HG03139 (cell line): ENCODE measurements at regions not wholly inside any gene's neighbourhood (a gene's known extent, or its start where the extent isn't known, plus 50 kb on each side); places are given as distances from the start of the nearest gene placed in this dataset.
"Not testable (repeated sequence)": the region's sequence is repeated elsewhere in the genome, so short reads cannot be mapped to it uniquely, and the experiment has no call there.

Experiments
- ATAC-seq: cut with Tn5 transposase; IDR thresholded peaks from one replicate; pipeline ENCODE4 v1.9.1; 2021; ENCODE audit not compliant: unreplicated experiment

DNA sequence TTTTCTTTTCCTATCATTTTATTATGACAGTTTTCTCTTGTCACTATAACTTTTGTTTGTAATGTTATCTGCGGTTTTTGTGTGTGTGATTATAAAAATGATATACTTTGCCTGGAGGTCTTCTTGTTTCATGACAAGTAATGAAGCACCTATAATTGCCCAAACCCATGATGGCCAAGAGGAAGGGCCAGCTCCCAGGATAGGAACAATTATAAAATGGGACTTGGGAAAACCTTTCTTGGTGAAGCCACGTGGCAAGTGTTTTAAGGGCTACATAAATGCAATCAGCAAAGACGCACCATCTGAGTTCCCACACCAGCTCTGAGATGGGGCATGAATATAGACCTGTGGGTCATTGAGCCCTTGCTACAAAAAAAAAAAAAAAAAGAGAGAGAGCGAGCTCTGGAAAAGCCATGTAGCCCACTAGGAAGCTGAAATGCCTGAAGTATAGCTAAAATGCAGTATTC is 462.6 kb upstream of the RUNX1 start:
- ATAC-seq, result no peak

DNA sequence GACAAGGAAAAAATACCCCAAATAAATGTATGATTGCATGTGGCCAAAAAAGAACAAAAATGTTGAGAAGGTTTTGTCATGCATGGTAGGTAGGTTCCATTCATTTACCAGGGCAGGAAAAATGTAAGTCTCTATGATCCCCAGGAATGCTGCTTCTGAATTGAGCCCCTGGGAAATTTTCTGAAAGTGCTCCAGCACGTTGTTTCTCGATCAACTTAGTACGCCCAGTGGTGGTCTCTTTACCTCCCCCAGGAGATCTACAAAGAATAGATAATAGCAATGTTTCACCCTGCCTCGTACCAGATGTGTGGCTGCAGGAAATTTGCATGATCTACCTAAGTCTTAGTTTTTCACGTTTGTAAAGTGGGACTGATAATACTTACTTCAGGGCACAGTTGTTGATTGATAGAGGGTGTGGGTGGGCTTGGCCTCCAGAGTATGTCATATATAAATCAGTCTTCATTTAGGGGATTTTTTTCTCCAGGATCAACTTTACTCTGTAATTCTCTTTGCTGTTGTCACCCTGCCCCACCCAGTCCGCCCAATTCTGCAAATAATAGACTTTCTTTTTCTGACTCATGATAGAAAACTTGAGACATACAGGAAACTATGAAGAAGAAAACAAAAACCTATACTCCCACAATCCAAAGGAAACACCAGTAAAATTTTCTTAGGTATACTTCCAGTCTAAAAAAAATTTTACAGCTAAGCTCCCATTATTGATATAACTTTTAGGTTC is 462.0 kb upstream of the RUNX1 start:
- no peak for ATAC-seq

DNA sequence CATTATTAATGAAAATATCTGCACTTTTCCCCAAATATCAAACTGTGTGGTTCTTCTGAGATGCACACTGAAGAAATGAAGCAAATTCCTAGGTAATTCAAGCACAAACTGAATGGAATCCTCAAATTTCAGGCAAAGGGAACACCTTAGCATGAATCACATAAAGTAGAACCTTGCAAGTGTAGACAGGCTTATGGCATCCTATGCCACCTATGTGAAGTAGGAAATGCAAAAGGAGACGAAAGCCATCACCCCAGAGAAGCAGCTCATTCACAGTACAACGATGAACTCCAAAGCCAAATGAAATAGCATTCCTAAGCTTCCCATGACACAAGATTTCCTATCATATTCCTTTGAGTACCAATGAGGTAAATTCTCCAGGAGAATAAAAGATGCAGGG is 461.2 kb upstream of the RUNX1 start:
- no peak for ATAC-seq

DNA sequence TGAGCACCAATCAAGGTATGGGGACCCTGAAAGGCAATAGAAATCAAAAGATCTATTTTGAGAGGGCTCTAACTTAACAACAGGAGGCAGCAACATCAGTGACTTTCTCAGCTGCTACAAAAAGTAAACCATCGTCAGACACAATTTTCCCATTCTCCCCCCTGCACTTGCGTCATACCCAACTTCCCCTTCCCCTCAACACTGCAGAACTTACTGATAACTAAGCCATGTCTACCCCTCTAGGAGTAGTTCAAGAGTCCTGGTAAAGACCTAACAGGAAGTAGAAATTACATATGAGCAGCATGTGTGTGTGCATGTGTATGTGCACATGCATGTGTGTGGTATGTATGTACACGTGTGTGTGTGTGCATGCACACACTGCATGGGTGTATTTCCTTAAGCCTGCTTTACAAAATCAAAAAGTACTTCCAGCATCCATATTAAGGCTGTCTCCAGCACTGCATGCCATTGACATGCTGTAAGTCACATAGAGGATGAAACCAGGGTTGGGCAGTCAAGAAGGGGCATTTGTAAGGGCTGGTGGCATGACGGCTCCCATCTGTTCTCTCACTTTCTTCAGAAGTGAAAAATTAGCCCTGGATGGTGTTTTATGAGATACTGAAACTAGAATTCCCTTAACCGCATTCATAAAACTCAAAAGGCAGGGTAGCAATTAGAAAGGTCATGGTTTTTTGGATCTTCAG is 460.1 kb upstream of the RUNX1 start:
- no peak for ATAC-seq

DNA sequence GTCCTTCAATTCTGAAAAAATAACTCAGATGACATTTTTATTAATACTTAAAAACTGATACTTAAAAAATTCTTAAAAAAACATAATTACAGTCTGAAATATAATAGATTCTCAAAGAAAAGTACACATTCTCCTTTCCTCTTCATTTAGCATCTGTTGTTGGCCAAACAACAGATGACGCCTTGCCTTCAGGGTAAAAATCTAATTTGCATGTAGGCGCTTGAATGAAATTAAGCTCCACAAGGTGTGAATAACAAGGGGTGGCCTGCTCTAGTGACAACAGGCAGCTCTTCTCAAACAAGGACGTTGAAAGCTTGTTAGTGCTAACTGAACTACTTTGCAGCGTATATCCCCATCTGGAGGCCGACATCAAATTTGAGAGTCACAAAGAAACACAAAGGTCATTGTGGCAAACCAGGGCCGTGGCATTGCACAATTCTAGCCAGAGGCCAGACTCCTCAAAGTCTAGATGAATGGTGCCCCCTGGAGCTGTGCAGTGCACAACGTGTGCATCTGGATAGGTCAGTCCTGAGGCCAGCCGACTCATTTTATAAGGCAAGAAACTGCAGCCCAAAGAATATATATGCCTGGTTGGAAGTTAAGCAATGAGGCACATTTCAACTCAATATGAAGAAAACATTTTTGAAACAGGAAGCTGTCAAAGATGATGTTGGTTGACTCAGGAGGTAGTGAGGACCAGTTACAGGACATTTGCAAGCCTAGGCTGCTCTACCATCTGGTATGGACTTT is 459.2 kb upstream of the RUNX1 start:
- no peak for ATAC-seq

DNA sequence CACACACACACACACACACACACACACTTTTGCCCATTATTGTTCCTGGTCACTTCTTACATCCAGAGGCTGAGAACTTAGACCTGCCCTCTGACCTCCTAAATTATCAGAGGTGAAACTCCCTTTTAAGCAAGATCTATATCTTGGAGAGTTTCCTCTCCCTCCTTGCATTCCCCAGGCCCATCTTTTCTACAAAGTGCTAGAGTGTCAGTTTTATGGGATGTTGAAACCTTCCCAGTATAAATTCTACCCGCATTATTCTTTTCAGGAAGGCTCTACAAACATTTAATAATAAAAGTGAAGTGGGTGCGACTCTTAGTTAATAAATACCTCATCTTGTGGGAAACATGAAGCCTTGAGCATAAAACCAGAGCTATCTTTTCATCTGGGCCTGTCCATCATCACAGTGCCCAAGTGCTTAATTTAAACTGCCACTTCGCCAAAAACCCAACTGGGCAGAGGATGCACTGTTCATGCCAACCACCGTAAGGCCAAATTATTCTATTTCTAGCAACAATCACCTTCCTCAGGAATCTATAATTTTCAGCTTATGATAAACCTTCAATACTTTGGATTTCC is 458.2 kb upstream of the RUNX1 start:
- no peak for ATAC-seq

DNA sequence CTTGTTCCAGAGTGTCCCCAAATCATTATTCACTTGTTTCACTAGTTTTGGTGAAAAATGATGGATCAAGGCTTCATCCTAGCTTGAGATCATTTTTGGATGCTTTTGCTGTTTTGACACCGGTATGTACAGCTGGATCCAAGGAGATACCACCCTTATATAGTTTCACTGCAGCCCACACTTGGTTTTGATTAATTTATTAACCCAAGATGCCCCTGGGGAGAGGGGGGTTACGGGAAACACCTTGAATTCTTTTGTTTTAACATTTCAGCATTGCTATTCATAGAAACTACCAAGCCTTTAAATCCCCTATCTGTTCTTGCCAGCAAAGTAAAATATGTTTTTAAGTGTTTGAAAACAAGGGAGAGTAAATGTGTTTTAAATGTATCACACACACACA is 457.7 kb upstream of the RUNX1 start:
- ATAC-seq, result no peak

DNA sequence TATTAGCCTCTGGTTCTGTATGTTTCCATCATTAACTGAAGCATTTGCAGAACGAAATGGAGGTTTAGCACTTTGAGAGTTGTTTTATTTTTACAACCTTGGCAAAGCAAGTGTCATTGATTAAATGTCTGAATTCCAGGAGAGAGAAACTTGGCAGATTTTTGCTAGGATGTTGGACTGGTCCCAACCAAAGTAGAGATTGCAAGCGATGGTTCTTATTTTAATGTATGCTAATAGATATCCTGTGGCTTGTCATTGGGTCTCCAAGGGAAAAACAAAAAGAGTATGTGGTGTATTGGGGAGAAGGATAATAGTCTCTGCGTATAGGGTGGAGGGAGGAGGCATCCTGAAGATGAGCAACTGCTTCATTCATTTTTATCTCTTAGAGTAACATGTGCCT is 457.2 kb upstream of the RUNX1 start:
- no peak for ATAC-seq

DNA sequence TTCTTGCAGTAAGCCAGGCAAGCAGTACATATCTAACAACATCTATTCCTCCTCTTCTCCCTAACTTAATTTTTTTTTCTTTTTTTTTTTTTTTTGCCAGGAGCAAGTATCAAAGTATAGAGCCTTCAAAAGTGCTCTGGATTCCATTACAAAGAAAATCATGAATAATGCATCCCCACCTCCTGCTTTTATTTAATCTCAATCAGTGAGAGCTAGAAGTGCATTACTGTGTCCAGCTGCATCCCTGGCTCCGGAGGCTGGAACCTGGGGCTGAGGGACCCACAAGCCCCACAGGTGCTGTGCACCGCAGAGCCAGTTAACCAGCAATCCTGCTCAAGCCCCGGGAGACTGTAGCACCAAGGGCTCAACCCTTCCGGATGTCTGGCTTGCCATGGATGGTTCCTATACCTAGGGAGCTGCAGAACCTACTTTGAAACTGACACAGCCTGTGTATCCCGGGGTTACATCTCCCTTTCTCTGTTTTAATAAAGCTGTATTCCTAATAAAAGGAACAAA is 455.9 kb upstream of the RUNX1 start:
- ATAC-seq, result no peak

DNA sequence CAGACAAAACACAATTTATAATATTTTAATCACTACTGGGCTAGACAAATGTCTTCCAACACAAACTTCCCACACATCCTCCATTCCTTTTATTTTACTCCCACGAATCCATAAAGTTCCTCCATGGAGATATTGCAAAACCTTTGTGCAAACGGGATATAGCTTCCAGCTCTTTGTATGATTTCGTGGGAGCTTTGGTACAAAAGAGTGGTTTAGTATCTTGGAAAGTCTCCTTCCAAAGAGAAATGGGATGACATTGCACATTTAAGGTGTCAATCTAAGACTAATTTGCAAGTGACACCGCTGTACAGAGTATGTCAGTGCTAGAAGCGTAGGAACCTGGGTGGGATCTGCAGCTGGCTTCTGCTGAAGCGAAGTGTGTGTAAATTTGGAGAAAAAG is 455.2 kb upstream of the RUNX1 start:
- no peak for ATAC-seq

DNA sequence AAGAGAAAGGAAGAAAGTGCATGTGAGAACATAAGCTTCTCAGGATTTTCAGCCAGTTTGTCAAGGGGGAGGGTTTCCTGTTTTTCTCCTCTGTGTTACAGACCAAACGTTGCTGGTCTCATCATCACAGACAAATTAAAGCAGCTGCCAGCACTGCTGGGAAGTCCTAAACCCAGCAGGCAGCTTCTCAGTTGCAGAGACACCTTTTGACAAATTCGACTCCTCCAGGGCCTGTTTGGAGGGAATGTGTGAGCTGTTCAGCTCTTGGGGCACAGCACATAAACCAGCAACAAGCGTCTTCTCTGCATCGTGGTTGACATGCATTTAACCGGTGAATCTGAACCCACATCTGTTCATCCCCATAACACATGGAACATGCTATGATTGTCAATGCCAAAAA is 454.6 kb upstream of the RUNX1 start:
- ATAC-seq, result no peak

DNA sequence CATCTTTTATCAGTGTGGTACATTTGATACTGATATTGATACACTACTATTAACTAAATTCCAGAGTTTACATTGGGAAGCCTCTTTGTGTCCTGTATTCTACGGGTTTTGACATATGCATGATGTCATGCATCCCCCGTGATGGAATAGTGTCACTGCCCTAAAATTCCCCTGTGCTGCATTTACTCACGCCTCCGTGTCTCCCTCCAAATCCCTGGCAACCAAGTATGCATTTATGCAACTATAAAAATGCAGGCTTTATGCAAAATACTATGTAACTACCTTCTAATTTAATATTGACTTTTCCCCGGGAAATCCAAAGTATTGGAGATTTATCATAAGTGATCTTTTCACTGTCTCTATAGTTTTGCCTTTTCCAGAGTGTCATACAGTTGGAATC is 453.7 kb upstream of the RUNX1 start:
- ATAC-seq, result no peak

DNA sequence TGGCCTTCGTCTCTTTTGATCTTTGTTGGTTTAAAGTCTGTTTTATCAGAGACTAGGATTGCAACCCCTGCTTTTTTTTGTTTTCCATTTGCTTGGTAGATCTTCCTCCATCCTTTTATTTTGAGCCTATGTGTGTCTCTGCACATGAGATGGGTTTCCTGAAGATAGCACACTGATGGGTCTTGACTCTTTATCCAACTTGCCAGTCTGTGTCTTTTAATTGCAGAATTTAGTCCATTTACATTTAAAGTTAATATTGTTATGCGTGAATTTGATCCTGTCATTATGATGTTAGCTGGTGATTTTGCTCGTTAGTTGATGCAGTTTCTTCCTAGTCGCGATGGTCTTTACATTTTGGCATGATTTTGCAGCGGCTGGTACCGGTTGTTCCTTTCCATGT is 448.4 kb upstream of the RUNX1 start:
- ATAC-seq, result not testable (repeated sequence)

DNA sequence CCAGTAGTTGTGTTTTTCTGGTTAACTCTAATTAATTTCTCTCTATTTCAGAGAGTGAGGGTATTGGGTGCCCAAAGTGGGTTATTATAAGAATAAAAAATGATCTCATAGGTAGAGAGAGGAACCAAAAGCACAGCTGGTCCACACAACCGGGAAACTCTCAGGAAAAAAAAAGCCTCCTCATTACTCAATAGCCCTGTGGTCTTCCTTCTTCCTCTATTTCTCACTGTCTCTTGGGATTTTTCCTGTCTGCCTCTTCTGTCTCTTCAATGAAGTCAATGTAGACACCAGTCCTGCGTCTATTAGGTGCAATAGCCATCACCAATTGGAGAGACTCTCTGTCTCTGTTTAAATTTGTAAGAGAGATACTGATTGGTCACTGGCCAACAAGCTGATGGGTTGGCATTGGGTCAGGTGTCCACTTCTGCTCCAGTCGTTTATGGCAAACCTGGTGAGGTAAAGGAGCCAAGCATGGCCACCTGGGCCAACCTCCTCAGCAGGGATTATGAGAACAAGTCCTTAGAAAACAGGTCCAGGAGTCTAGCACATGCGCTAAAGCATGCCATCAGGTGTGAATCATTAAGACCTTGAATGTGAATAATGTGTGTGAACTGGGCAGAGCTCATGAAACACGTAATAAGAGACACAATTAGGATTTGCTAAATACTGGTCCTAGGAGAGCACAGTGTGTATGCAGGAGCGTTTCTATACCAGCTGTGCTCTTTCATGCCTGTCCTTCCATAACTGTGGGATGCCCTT is 443.0 kb upstream of the RUNX1 start:
- ATAC-seq, result no peak

DNA sequence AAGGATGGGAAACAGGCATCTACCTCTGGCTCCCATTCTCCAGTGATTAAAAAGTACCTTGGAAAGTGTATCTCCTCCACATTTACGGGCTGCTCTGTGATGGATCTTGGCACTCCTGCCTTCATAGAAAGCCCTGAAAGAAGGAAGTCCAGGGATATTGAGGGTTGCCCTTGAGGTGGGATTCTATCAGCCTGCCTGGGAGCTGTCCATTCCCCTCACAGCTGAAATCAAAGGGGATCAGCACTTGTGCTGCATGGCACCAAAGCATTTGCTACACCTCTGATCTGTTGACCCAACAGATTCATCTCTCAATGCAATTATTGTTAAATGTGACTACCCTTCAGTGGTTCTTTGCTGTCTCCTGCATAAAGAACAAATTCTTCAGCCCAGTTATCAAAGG is 442.0 kb upstream of the RUNX1 start:
- no peak for ATAC-seq

DNA sequence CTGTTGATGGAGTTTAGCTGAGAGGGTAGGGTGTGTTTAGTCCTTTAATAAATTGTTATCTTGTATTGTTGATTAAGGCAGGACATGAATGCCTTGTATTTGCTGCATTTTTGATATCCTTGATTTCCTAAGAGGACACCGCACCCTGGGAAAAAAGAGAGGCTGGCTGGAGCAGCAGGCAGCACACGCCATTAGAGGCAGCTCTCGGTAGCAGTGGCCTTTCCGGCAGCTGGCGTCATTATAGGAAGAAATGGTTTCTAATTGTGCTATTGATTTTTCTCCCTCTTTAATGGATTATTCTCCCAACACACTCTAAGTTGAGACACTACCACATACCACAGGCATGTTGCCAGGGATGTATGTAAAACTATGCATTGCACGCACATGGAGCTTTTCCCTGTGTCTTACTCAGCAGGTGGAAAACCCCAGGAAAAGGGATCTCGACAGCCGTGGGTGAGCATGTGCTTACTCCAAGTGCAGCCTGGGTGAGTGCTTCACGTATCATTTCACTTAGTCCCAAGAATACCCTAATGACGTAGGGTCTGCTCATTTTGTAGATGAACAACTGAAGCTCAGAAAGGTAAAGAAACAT is 440.4 kb upstream of the RUNX1 start:
- no peak for ATAC-seq

DNA sequence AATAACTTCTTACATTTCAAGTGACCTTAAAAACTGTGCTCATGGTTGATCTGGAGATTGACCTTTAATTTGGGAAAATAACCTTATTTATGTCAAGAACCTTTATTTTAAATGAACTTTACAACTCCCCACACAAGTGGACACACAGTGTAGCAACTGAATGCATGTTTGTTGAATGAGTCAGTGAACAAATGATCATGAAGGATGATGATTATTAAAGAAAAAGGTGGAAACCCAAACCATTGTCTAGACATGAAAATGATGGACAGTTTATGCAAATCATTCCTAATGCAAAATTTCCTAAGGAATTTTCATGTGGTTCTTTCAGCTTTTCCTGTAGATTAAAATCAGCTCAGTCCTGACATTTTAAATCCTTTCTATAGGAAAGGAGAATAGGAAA is 439.8 kb upstream of the RUNX1 start:
- ATAC-seq, result no peak

DNA sequence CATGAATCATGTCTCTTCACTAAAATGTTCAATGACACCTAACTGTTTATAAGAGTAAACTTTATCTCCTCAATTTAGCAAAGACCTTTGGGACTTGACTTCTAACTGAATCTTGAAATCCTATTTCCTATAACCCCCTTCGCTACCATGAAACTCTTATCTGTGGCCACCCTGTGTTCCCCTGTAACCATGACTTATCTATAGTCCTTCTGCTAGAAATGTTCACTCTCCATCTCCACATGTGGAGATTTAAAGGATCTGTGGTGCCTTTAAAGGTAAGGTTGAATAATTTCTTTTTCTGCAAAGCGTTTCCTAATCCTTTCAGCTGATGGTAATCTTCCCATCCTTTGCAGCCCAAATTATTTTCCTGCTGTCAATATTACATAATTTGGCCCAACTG is 436.3 kb upstream of the RUNX1 start:
- no peak for ATAC-seq

DNA sequence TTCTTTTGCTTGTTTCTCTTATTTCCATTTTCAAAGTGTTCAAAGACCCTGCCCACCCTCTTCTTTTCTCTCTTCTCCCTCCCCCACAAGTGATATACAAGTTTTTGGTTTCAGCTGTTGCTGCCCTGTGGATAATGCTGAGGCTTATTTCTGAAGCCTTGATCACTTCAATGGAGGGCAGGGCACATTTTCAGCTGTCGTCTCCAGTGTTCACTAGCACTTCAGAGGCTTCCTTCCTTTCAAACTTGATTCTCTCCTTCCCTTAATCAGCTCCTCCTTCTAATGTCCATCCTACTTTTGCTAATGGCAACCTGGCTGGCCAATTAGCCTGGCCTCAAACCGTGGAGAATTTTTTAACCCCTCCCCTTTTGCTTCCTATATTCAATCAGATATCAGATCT is 435.7 kb upstream of the RUNX1 start:
- no peak for ATAC-seq

DNA sequence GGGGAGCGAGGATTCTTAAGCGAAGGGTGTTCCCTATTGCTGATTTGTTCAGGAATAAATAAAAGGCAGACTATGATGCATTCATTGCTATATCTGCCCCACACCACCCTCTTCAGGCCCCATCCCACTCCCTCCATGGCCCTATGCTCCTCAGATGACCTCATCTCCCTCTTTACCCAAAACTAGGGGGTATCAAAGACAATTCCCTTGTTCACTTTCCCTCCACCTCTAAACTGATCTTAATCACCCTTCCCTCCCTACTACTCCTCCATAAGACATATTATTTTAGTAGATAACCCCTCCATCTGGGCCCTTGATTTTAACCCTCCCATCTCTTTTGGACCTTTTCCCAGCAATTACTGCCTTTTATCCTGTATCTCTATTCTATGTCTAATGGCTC is 434.9 kb upstream of the RUNX1 start:
- no peak for ATAC-seq
